Heart left ventricle (tissue), 16 donors: ENCODE measurements at regions not wholly inside any gene's neighbourhood (a gene's known extent, or its start where the extent isn't known, plus 50 kb on each side); places are given as distances from the start of the nearest gene placed in this dataset.

ENCODE experiments used
- ATAC-seq, 4 donors: fragments of 200-7000 bp; cut with Tn5 transposase; one replicate each; pipeline ENCODE4 v1.9.1; 2020 to 2022; ENCODE audit warnings: moderate library complexity in 4 of 4, mild to moderate bottlenecking in 3 of 4, moderate number of reproducible peaks in 1 of 4
- DNase-seq, 5 donors: peaks; one replicate each; pipeline ENCODE4 v3.0.0-alpha.2; 2020
- H3K27ac ChIP-seq, 12 donors: fragments of 200-600 bp; sonication (generic) in 4 of 12; one replicate each; pipeline versions ENCODE4 v1.5.0 to v1.8.0; 2016 to 2022; ENCODE audit warnings: mild to moderate bottlenecking in 2 of 12
- H3K27me3 ChIP-seq, 9 donors: fragments of 200-600 bp; sonication (generic) in 2 of 9; one replicate each; pipeline versions ENCODE4 v1.5.1 to v1.8.0; 2016 to 2022; ENCODE audit warnings: mild to moderate bottlenecking in 3 of 9
- H3K36me3 ChIP-seq, 9 donors: fragments of 200-600 bp; sonication (generic) in 2 of 9; one replicate each; pipeline versions ENCODE4 v1.5.0 to v1.8.0; 2018 to 2022; ENCODE audit warnings: mild to moderate bottlenecking in 2 of 9
- H3K4me1 ChIP-seq, 12 donors: fragments of 200-600 bp; sonication (generic) in 4 of 12; one replicate each; pipeline versions ENCODE4 v1.5.0 to v1.8.0; 2016 to 2022; ENCODE audit warnings: mild to moderate bottlenecking in 3 of 12
- H3K4me3 ChIP-seq, 12 donors: fragments of 200-600 bp; sonication (generic) in 4 of 12; one replicate each; pipeline versions ENCODE4 v1.5.0 to v1.8.0; 2017 to 2022; ENCODE audit warnings: mild to moderate bottlenecking in 9 of 12, moderate library complexity in 4 of 12
- H3K9me3 ChIP-seq, 12 donors: fragments of 200-600 bp; sonication (generic) in 4 of 12; one replicate each; pipeline versions ENCODE4 v1.5.0 to v1.8.0; 2016 to 2022; ENCODE audit warnings: mild to moderate bottlenecking in 1 of 12
- CTCF ChIP-seq, 12 donors: fragments of 200-600 bp; sonication (generic) in 4 of 12; IDR thresholded peaks; one replicate each; pipeline versions ENCODE4 v1.5.0 to v1.8.0; 2018 to 2022; ENCODE audit warnings: antibody characterized with exemption in 12 of 12, mild to moderate bottlenecking in 5 of 12
- POLR2A ChIP-seq, 2 donors: fragments of 450-650 bp; IDR thresholded peaks; one replicate each; pipeline ENCODE4 v1.6.1; 2017; ENCODE audit warnings: antibody characterized with exemption in 2 of 2, mild to moderate bottlenecking in 2 of 2, moderate library complexity in 2 of 2
- WGBS, 4 donors: extraction: QIAGEN DNeasy Blood & Tissue Kit in 2 of 4; methylation state at CpG; one replicate each; pipeline versions ENCODE4 v1.1.5 to v1.1.7; 2013 to 2018; 5-methylcytosine and 5-hydroxymethylcytosine counted together
- intact Hi-C, 10 donors: fragments of 100-400 bp; cut with DNase I; formaldehyde crosslinking; loops; one replicate each; pipeline versions ENCODE4 v1.11.1 to v1.14.2; 2022
- donor health status: ischemic (EF 13 %, LVEDD 7.1; RV severe dilation, severe dysfunction).
- donor health status: healthy with polysubstance abuse.
- donor health status: DM: no; HTN: yes; CAD: no.
- donor health status: DM: no; HTN: no; CAD: no.
- donor health status: ischemic (EF 25% LVEDD 6.9; RV normal size, moderate dysfunction).
- donor health status: ischemic (EF 25% LVEDD 5.7; RV mildly dilated, moderate dysfunction).
- donor health status: healthy.
- donor health status: DM: yes; HTN: yes; CAD: no.
- donor health status: ischemic (EF 35%, LVEDD 5.7; RV mildly dilated, moderate dysfunction).
- donor health status: nonischemic (EF 11% LVEDD 7.7; RV severe dilation, severe dysfunction).
- donor health status: DM: yes; HTN: yes; CAD: no.
- donor health status: PGD.
- donor health status: ischemic (EF 29% LVEDD 5.4; RV normal size, mild dysfunction).
- donor health status: nonischemic (EF 23%, LVEDD 6.1; RV moderate dilation, normal function).

DNA sequence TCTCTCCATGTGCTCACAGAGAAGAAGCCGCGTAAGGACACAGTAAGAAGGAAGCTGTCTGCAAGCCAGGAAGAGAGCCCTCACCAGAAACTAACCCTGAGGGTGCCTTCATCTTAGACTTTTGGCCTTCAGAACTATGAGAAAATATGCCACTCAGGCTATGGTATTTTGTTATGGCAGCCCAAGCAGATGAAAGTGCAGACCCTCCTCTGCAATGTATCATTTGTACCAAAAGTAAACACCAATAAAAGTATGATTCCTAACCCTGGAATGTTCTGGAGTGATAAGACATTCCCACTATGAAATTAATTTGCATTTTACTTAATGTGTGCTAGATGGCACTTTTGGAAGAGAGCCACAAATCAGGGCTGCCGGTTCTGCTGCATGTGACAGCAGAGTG is 594.3 kb downstream of the UTRN start:
- 66 to 73% (median 71%) methylated on average over 3 of the region's 3 CpGs for WGBS, 4 donors
- Histone ChIP-seq H3K4me1 (no peaks in the 10 kb centered on the region), H3K27ac (no peak overlapping the region), H3K27me3 (peaks cover 0 to 9% (median 0%) of the 10 kb centered on the region in 9 donors), H3K9me3 (peaks cover 0 to 3% (median 0%) of the 10 kb centered on the region in 12 donors), H3K36me3 (no peaks in the 10 kb centered on the region), H3K4me3 (no peak overlapping the region)
- TF ChIP-seq CTCF (IDR thresholded peaks at IDR 0.05) (no peak), POLR2A (IDR thresholded peaks at IDR 0.05) (no peak)
- DNase-seq = no peak
- intact Hi-C loops = no loop called here
- no peak for ATAC-seq

GRCh38 chr6:144882425-144882824 is 597.3 kb downstream of the UTRN start:
- WGBS, 4 donors = 71 to 82% (median 74%) methylated on average over 4 of the region's 4 CpGs
- TF ChIP-seq CTCF (IDR thresholded peaks at IDR 0.05) = no peak
- TF ChIP-seq POLR2A (IDR thresholded peaks at IDR 0.05) = no peak
- intact Hi-C loops = no loop called here
- DNase-seq (no peak), ATAC-seq (no peak)
- Histone ChIP-seq H3K4me3 (no peak overlapping the region), H3K27me3 (peaks cover 0 to 9% (median 0%) of the 10 kb centered on the region in 9 donors), H3K36me3 (no peaks in the 10 kb centered on the region), H3K4me1 (no peaks in the 10 kb centered on the region), H3K9me3 (peaks cover 0 to 3% (median 0%) of the 10 kb centered on the region in 12 donors), H3K27ac (no peak overlapping the region)

DNA sequence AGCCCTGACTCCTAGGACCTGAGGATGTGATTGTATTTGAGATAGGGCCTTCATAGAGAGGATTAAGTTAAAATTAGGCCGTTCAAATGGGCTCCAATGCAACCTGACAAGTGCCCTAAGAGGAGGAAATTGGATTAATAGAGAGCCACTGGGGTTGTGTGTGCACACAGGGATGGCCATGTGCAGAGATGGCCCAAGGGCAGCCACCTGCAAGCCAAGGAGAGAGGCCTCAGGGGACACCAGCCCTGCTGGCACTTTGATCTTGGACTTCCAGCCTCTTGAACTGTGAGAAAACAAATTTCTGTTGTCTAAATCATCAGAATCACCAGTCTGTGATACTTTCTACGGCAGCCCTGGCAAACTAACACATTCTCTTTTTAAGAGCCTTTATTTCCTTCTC is 598.8 kb downstream of the UTRN start:
- peaks cover 0 to under 1% (median 0%) of the 10 kb centered on the region in 9 donors for H3K27me3 ChIP-seq
- no peak for DNase-seq
- ATAC-seq = no peak
- no peak overlapping the region for H3K4me3 ChIP-seq
- WGBS, 4 donors = 88 to 94% (median 92%) methylated on average over 2 of the region's 2 CpGs
- no peaks in the 10 kb centered on the region for H3K4me1 ChIP-seq
- intact Hi-C loops = no loop called here
- H3K27ac ChIP-seq = no peak overlapping the region
- no peaks in the 10 kb centered on the region for H3K36me3 ChIP-seq
- TF ChIP-seq POLR2A (IDR thresholded peaks at IDR 0.05) (no peak), CTCF (IDR thresholded peaks at IDR 0.05) (no peak)
- peaks cover 0 to 3% (median 0%) of the 10 kb centered on the region in 12 donors for H3K9me3 ChIP-seq

- Histone ChIP-seq H3K4me1 (no peaks in the 10 kb centered on the region), H3K27me3 (no peaks in the 10 kb centered on the region), H3K9me3 (peaks cover 0 to 3% (median 0%) of the 10 kb centered on the region in 12 donors), H3K4me3 (no peak overlapping the region), H3K36me3 (no peaks in the 10 kb centered on the region), H3K27ac (no peak overlapping the region)
- WGBS, 4 donors = 66 to 81% (median 71%) methylated on average over 3 of the region's 3 CpGs
- no peak for TF ChIP-seq CTCF (IDR thresholded peaks at IDR 0.05)
- TF ChIP-seq POLR2A (IDR thresholded peaks at IDR 0.05) = no peak
- intact Hi-C loops = no loop called here
- ATAC-seq (no peak), DNase-seq (no peak)
These were observed 600.7 kb downstream of the UTRN start for GRCh38 chr6:144885817-144886216.
